Stimulated activated CD8-positive, alpha-beta memory T cell treated with anti-CD3 and anti-CD28 coated beads, Interleukin-15, amount 100 ng/mL, for 24 hours (primary cell): ENCODE measurements at regions not wholly inside any gene's neighbourhood (a gene's known extent, or its start where the extent isn't known, plus 50 kb on each side); places are given as distances from the start of the nearest gene placed in this dataset.

Source experiments
- DNase-seq: peaks from one replicate; pipeline ENCODE4 v3.0.0-alpha.2; 2020; ENCODE audit warnings: low read depth

DNA sequence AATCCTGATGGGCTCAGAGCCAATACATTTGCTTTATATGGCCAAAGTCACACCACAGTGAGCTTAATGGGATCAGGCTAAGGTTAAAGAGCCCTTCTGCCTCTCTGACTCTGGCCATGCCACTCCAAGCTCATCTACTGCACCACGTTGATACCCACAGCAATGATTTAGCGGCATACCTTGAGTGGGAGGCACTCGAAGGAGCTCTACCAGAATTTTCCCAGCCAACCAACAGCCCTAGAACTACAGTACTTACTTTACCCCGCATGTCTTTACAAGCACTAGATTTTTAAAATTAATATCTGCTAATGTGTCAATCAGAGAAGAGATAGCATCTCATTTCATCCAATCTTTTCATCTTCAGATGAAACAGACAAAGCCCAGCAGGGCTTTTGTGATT, 300.5 kb downstream of the GRIN2B start:
- no peak for DNase-seq

DNA sequence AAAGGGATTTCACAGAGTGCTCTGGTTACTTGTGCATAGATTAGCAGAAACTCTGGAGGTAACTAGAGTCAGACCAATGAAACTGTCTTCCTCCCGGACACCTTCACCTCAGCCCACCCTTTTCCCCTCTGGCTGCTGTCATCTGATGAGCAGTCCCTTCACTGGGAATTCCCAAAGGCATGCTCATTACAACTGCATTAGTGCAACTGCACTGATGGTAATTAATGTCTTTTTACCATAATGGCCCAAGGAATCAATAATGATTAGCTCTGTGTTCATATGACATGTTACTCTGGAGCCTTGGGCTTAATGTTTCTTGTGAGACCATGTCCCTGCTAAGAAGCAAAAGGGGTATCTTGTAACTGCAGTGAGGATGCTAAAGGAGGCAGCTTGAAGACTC, 304.5 kb downstream of the GRIN2B start:
- DNase-seq: no peak

DNA sequence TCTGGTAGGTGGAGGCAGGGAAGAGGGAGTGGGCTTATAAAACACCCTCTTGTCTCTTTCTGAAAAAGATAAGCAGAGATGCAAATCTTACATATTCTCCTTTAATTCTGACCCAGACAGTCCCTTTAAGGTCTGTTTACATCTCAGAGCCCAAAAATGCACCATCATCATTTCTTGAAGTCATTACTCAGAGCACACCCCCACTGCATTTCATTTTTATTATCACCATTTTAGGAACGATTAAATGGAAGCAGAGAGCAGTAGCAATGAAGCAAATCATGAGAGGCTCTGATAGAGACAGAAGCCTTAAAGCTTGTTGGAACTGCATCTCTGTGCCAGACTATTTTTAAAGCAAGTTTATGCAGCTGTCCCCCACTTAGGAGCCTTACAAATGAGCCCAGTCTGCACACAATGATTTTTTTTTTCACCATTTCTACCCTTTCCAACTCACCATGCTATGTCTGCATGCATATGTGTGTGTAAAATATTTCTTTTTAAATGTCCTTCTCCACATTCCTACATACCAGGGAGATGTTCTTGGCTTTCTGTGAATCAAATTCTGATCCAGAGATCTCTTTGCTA, 311.0 kb downstream of the GRIN2B start:
- DNase-seq: no peak

DNA sequence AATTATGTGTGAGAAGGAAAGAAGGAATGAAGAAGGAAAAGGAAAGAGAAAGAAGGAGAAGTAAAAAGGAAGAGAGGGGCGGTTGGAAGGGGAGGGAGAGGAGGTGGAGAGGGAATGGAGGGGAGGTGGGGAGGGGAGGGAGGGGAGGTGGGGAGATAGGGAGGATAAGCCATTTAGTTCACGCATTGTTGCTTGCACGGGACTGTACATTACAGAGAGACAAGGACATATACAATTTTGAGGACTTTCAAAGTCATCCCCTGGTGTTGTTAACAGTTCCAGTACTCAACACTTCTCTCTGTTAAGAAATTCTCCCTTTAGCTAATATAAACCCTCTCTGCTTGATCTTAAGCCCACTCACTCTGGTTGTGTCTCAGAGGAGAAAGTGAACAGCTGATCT, 312.5 kb downstream of the GRIN2B start:
- DNase-seq: no peak

DNA sequence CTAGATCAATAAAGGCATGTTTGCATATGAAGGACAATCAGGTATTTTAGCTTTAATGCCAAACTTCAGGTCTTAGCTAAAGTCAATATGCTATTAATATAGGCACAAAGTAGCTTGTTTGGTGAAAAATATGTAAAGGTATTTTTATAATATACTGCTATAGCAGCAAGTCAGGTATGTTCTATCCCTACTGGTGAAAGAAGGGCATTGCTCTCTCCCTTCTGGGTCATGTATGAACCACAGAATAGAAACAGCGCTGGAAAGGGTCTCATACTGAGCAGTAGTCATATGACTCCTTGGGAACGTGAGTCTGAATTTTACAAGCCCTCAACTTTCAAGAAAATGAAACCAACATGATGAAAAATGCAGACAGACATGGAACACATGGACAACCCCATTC, 314.6 kb downstream of the GRIN2B start:
- DNase-seq: no peak

DNA sequence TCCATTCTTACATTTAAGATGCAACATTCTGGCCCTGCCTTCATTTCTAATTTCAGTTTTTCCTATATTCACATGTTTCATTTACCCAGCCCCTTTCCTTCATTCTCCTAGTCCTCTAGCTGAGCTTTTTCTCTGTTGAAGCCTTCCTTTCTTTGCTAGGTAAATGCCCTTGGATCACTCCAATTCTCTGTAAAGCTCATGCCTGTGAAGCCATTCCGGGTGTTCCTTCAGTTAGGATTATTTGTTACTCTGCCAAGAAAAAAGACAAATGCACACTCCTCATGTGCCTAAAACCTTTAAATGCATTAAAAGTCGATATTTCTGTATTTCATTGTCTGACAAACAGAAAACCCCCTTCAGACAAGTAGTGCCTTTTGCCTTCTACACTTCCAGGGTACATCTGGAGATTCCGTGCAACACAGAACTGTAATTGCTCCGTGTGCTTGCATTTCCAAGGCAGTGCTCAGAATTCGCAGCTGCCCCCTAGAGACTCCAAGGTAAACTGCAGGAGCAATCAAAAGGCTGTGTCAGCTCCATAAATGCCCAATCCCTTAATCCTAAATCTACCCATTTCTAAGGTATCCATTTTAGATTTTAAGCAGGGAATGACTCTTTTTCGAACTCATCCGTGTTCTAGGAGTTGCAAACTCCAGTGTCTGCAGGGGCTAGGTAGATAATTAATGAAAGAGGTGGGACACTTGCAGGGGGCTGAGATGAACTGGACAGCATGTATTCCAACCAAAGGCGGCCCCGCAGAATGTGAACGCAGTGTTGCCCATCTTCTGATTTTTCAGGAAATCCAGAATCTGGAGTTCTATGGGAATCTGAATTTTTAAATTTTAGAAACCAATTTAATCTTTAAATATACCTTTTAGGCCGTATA, 320.2 kb downstream of the GRIN2B start:
- DNase-seq: no peak

DNA sequence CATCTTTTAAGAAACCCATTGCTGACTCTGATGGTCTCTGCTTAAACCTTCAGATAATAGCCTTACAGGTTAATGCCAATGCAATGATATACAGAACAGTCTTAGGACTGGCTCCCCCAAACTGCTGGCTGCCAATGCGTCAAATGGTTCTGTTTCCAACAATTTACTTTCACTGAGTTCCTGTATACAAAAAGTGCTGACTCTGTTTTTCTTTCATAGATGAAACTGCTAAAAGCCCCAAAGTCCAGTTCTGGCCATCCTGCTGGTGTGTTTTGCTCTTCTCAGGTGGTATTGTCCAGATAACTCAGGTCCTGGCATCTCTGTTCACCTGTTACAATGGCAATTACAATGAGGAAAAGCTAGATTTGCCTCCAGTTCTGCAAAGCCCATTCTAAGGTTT, 326.9 kb downstream of the GRIN2B start:
- DNase-seq: no peak

DNA sequence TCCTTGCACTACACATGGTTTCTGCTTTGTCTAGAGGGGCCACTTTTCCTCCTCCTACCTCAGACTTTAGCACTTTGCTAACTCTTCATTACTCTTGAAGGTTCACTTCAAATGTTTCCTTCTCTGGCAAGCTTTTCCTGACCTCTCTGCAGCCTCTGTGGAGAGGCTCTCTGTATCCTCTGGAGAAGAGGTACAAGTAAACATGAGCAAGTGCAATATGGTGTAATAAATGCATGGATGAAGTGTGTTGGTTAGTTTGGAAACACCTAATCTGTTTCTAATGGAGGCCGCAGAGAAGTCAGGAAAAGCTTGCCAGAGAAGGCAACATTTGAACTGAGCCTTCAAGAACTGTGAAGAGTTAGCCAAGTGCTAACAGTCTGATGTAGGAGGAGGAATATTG, 329.3 kb downstream of the GRIN2B start:
- DNase-seq: no peak

DNA sequence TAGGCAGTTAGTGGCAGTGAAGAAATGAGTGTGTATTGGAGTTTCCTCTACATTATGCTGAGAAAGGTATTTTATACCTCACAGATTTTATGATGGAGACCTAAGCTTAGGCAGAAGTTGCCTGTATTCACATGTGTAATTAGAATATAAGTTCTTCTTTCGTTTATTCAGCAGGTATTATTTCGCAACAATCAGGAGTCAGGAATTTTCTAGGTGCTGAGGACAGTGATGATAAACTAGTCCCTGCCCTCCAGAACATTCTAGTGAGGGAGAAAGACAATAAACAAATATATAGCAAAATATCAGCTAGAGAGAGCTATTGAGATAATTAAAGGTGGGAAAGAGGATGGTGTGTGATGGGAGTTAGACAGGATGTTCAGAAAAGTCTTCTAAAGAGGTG, 345.7 kb downstream of the GRIN2B start:
- no peak for DNase-seq

DNA sequence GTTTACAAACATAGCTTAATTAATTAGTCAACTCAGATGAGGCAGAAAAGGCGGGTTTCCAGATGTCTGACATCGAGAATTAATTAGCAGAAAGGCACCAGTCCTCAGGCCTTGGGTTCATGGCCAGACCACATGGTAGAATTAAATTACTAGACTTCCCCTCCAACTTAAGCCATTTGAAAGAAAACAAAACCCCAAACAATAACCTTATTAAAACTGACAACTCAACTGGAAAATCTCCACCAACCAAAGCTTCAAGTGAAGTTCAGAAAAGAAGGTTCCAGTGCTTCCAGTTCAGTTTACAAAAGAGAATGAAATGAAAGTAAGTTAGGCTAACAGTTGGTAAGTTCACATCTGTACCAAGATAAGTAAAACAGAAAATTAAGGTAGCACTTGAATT, 349.5 kb downstream of the GRIN2B start:
- no peak for DNase-seq

DNA sequence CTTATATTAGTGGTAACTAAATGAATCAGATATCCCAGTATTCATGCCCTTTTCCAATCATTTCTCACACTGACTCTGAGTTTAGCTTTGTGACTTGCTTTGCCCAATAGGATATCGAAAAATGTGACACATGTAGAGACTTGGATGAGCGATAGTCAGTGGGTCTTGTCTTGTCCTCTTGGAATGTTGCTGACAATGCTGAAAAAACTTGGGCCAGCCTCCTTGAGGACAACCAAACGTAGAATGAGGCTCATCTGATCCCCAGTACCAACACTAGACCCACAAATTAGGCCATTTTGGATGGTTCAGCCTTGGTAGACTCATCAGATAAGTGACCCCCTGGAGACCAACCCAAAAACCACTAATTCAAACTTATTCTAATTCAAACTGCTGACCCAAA, 351.0 kb downstream of the GRIN2B start:
- no peak for DNase-seq

DNA sequence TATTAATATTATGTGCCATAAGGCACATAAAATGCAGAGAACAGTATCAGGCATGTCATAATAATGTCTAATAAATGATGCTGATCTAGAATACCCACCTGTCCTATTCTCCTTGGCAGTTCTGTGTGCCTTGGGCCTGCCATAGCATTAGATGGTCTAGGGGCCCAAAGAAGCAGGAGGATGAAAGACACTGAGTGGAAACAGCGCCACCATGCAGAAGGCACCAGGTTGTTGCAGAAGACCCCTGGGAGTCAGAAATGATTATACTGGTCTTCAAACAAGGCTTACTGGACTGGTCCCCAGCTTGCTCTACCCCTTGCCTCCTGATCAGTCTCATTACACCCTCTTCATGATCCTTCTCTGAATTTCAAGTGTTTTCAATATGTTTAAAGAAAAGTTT, 353.3 kb downstream of the GRIN2B start:
- no peak for DNase-seq

DNA sequence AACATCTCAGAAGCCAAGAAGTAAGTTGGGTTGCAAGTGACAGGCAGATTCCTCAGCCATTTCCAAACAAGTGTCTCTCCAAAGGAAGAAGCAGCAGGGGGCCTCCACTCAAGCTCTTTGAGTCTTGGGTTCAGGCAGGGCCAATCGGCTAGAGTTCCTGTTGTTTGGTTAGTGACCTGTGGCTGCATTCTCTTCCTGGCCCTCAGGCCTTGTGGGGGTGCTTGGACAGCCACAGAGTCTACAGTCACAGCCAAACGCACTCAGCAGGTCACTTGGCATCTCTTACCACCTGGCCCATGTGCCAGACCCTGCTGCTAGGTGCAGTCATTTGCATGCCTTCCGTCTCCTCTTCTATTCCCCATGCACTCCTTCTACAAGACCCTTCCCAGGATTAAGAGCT, 353.9 kb downstream of the GRIN2B start:
- no peak for DNase-seq

DNA sequence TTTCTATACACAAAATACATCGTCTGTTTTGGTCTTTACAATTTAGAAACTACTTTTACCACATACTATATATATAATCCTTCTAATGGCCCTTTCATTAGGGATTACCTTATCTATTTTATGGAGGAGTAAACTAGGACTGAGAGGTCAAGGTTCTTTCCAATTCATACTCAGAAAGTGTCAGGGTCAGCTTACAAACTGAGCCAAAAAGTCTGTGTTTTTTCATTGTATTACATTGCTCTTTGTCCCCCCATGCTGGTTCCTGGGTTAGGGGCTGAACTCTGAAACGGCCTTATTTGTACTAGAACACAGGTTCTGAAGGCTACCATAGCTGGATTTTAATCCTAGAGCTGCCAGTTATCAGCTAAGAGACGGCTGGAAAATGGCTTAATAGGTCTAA, 368.1 kb downstream of the GRIN2B start:
- DNase-seq: no peak

DNA sequence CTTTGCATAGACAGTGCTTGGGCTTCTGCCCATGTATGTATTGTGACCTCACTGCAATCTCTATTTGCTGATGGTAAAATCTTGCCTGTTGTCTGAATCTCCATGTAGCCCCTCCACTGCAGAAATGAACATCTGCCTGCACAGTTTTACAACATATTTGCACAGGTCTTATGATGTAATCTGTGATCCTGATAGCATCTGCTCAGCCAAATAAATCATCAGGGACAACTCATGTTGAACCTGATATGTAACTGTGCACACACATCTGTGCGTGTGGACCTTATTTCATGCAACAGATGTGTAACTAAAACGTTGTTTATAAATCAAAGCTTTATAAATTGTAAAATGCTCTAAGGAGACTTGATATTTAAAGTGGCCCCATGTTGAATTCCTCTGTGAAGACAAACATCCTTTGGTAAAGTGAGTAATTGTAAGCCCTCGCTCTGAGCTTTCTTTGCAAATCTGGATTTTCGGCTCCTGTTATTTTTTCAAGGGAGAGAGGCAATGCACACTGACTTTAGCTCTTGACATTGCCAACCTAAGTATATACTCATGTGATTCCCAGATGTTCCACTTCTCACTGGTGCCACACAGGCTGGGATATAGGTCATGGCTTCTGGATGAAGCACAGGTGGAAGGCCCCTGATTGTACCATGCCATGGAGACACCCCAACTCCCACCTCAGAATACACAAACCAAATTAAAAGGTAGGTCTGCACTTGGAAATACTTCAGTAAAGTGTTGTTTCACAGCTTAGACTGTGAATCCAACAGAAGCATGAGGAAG, 371.3 kb downstream of the GRIN2B start:
- no peak for DNase-seq

DNA sequence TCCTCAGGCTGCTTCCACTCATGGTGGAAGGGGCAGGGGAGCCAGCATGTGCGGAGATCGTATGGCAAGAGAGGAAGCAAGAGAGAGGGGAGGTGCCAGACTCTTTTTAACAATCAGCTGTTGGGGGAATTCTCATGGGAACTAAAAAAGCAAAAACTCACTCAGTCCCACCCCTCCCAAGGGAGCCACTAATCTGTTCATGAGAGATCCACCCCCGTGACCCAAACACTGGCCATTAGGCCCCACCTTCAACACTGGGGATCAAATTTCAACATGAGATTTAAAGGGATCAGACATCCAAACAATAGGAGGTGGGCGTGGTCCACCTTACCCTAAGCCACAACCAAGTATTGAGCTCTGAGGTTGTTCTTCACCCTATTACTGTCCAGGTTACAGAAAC, 375.1 kb downstream of the GRIN2B start:
- no peak for DNase-seq

DNA sequence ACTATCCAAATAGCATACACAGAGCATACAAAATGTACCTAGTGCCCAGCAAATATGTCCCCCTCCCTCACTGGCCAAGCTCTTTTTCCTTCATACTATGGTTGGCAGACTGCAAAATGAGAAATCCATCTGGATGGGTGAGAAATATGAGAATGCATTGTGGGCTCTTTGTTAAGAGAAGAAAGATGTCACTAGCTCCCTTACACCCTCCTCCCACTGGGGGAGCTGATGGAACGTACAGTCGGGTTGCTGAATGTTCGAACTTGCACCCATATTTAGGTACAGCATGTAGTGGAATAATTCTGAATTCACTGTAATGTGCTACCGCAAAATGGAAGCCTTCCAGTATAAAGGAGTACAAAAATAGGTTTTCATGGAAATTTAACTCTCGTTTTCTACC, 377.4 kb downstream of the GRIN2B start:
- no peak for DNase-seq

DNA sequence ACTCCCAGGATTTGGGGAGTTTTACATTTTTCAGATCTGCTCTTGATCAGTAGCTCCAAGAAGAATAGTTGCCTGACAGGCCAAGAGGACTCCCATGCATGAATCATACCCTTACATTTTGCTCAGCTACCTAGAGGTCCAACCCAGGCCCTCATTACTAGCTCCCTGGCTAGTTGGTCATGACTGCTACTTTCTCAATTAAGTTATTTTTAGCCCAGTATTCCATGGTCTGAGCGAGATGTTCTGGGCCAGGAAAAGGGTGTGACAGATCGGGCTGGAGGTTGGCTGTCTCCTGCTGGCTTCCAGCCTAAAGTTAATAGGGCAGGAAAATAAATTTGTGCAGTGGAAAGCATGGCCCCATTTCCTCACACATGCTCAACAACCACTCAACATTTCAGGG, 379.2 kb downstream of the GRIN2B start:
- DNase-seq: no peak

DNA sequence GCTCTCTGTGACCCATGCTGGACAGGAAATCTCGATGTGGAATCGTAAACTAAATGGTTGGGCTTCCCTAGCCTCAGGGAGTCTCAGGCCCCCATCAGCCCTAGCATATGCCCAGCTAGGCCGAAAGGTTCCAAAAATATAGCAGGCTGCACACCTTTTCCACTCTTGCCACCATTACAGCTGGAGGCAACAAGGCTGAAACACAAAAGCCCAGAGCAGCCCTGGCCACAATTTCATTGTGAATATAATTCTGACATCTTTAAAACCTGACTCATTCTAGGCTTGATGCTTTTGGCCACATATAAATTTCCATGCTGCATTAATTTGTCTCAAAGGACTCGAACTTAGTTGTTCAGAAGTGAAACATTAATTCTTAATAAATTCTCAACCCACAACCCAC, 382.2 kb downstream of the GRIN2B start:
- no peak for DNase-seq

DNA sequence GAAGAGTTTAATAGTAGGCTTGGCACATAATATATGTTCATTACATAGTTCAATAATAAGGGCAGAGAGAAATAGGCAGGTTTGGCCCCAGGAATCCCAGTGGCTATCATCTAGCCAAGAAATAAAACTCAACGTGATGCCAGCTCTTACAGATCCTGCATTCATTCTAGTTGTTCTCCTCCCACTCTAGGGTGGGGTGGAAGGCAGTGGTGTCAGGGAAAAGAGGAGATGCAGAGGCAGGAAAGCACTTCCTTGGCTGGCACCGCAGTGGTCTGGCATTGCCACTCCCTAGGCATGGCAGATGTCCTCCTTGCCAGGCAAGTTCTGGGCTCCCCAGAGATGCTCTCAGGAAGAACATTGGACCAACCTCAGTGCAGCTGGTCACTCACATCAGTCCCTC, 383.6 kb downstream of the GRIN2B start:
- no peak for DNase-seq

DNA sequence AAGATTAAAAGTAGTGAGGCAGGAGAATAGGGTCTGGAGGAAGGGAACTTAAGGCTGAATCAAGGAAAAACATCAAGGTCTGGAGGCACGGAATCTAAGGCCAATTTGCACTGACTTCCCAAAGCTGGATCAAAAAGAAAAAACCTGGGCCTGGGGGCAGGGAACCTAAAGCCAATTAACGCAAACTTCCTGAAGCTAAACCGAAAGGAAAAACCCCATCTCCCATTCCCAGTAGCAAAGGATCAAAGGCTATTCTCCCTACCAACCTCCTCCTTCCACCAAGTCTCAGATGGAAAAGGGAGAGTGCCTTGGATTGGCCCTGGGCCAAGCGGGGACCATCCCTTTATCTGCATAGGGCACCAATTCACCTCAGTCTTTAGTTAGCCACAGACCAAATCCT, 384.2 kb downstream of the GRIN2B start:
- DNase-seq: no peak

DNA sequence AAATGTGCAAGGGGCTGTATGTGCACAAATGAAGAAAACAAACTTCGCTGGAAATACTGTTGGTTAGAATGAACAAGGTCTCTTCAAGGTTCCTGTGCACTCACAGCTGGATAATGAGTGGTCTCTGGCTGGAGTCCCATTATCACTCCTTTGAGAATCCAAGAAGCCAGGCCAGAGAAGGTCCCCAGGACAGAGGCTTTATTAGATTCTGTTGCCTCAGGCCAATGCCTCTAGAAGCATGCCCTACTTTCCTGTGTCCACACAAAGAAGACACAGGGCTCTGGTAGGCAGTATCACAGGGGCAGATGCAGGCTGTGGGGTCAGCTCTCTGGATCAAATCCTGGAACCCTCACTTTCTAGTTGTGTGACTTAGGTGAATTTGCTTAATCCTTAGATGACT, 384.7 kb downstream of the GRIN2B start:
- no peak for DNase-seq
